ENCODE measurements at regions not wholly inside any gene's neighbourhood (a gene's known extent, or its start where the extent isn't known, plus 50 kb on each side); places are given as distances from the start of the nearest gene placed in this dataset.

- peak; percentile 20 for ATAC-seq
- FAIRE-seq = no peak
- intact Hi-C loops (cut with micrococcal nuclease; ENCODE audit: unreplicated experiment) = no loop called here
- ChIA-PET CTCF (ENCODE audit: low intra/inter-chr PET ratio, low total read pairs) (no interaction called here), POLR2A (interaction anchor here (1.7 kb wide), 1 partner anchor 8 kb away, joined by 5 read pairs; no protein-coding TSS in a partner anchor)
- no peaks in the 10 kb centered on the region for H4K20me1 ChIP-seq (ENCODE audit: insufficient read depth, low read length)
- BruUV-seq (replicated peaks) = no TSS peak
- 21% methylated on average over 1 of the region's 1 CpG for WGBS (ENCODE audit: low lambda C conversion rate)
- in situ Hi-C loops (cut with HindIII; ENCODE audit: extremely low pct_ligation_motif_present, low pct_unique_long_range_greater_than_20kb) = loop anchor here (25.0 kb wide), 1 partner anchor 581 kb away; no protein-coding TSS in a partner anchor
- no peak overlapping the region for H3K4me3 ChIP-seq (replicated peaks in 1 of 3; ENCODE audit: insufficient read depth in 1 of 3, low read depth in 2 of 3, low read length in 3 of 3)
- H3K27me3 ChIP-seq (ENCODE audit: control insufficient read depth in 1 of 2, insufficient read depth in 2 of 2, low read length in 2 of 2) = no peaks in the 10 kb centered on the region
- DNase-seq (ENCODE audit: low spot score) = no peak
- H3K9me3 ChIP-seq (ENCODE audit: low read length) = no peaks in the 10 kb centered on the region
- TF ChIP-seq ARHGAP35 (CRISPR knock-in tag; IDR thresholded peaks at IDR 0.05; ENCODE audit: borderline replicate concordance) = no peak
- peak; percentile 50; the same call in 1 of the 2 replicates for TF ChIP-seq RXRB (CRISPR knock-in tag; IDR thresholded peaks at IDR 0.05; ENCODE audit: borderline replicate concordance)
- peak; percentile 49 for TF ChIP-seq TEAD3 (CRISPR knock-in tag; optimal IDR thresholded peaks at IDR 0.05; ENCODE audit: borderline replicate concordance)
- peak; percentile 63 for TF ChIP-seq RARA (CRISPR knock-in tag; IDR thresholded peaks at IDR 0.05)
- TF ChIP-seq SALL1 (CRISPR knock-in tag; IDR thresholded peaks at IDR 0.05) = peak; percentile 29; the same call in 1 of the 2 replicates
- 0 out of 2 replicates have a peak, but pooled peaks have one; percentile 24 for TF ChIP-seq NR2F2 (IDR thresholded peaks at IDR 0.05; ENCODE audit: borderline replicate concordance, low read depth)
- TF ChIP-seq HNF4A (CRISPR knock-in tag; IDR thresholded peaks at IDR 0.05) = peak; percentile 28; the same call in 1 of the 2 replicates
- TF ChIP-seq TP53 (CRISPR knock-in tag; conservative IDR thresholded peaks at IDR 0.05) = no peak
- H3K9ac ChIP-seq (ENCODE audit: insufficient read depth, low read depth, low read length) = no peak overlapping the region
- H3K4me1 ChIP-seq (ENCODE audit: insufficient read depth, low read length) = peaks cover 44% of the 10 kb centered on the region
- no peaks in the 10 kb centered on the region for H3K79me2 ChIP-seq (ENCODE audit: insufficient read depth, low read length)
- no peak overlapping the region for H3K27ac ChIP-seq (ENCODE audit: extremely low read length, insufficient read depth, low read length)
- peak overlapping the region; percentile 24; the same call in 1 of the 2 replicates for H3K4me2 ChIP-seq (ENCODE audit: low read depth, low read length)
- H2AFZ ChIP-seq (ENCODE audit: low read length) = no peak overlapping the region
- H3K36me3 ChIP-seq (replicated peaks in 1 of 2; ENCODE audit: control insufficient read depth in 1 of 2, insufficient read depth in 2 of 2, low read length in 2 of 2) = no peaks in the 10 kb centered on the region
These were observed 141.9 kb downstream of the ZNF281 start for GRCh38 chr1:200267937-200268336.

GRCh38 chr1:200267458-200267857 is 142.4 kb downstream of the ZNF281 start:
- H3K27ac ChIP-seq (ENCODE audit: extremely low read length, insufficient read depth, low read length) = no peak overlapping the region
- H3K27me3 ChIP-seq (ENCODE audit: control insufficient read depth in 1 of 2, insufficient read depth in 2 of 2, low read length in 2 of 2) = no peaks in the 10 kb centered on the region
- H4K20me1 ChIP-seq (ENCODE audit: insufficient read depth, low read length) = no peaks in the 10 kb centered on the region
- in situ Hi-C loops (cut with HindIII; ENCODE audit: extremely low pct_ligation_motif_present, low pct_unique_long_range_greater_than_20kb) (loop anchor here (25.0 kb wide), 1 partner anchor 580 kb away; no protein-coding TSS in a partner anchor), intact Hi-C loops (cut with micrococcal nuclease; ENCODE audit: unreplicated experiment) (no loop called here)
- no peak overlapping the region for H3K4me3 ChIP-seq (replicated peaks in 1 of 3; ENCODE audit: insufficient read depth in 1 of 3, low read depth in 2 of 3, low read length in 3 of 3)
- FAIRE-seq (no peak), ATAC-seq (no peak), DNase-seq (ENCODE audit: low spot score) (no peak)
- POLR2A ChIA-PET = interaction anchor here (1.7 kb wide), 1 partner anchor 8 kb away, joined by 5 read pairs; no protein-coding TSS in a partner anchor
- BruUV-seq (replicated peaks) = no TSS peak
- CTCF ChIA-PET (ENCODE audit: low intra/inter-chr PET ratio, low total read pairs) = no interaction called here
- peaks cover 45% of the 10 kb centered on the region for H3K4me1 ChIP-seq (ENCODE audit: insufficient read depth, low read length)
- H3K36me3 ChIP-seq (replicated peaks in 1 of 2; ENCODE audit: control insufficient read depth in 1 of 2, insufficient read depth in 2 of 2, low read length in 2 of 2) = no peaks in the 10 kb centered on the region
- H3K4me2 ChIP-seq (ENCODE audit: low read depth, low read length) = peak overlapping the region; percentile 24; the same call in 1 of the 2 replicates
- no peaks in the 10 kb centered on the region for H3K9me3 ChIP-seq (ENCODE audit: low read length)
- no peak overlapping the region for H2AFZ ChIP-seq (ENCODE audit: low read length)
- H3K9ac ChIP-seq (ENCODE audit: insufficient read depth, low read depth, low read length) = no peak overlapping the region
- WGBS (ENCODE audit: low lambda C conversion rate) = 52% methylated on average over 4 of the region's 4 CpGs
- H3K79me2 ChIP-seq (ENCODE audit: insufficient read depth, low read length) = no peaks in the 10 kb centered on the region
- TF ChIP-seq THRA (CRISPR knock-in tag; IDR thresholded peaks at IDR 0.05; ENCODE audit: borderline replicate concordance) (no peak), CEBPG (CRISPR knock-in tag; IDR thresholded peaks at IDR 0.05) (peak; percentile 40; the same call in 1 of the 2 replicates), ZNF263 (CRISPR knock-in tag; IDR thresholded peaks at IDR 0.05) (no peak), JDP2 (CRISPR knock-in tag; IDR thresholded peaks at IDR 0.05; ENCODE audit: borderline replicate concordance) (no peak), RAD21 (CRISPR knock-in tag; IDR thresholded peaks at IDR 0.05) (no peak), ZNF230 (CRISPR knock-in tag; IDR thresholded peaks at IDR 0.05) (no peak), ZNF143 (CRISPR knock-in tag; IDR thresholded peaks at IDR 0.05) (no peak), ZEB1 (IDR thresholded peaks at IDR 0.05; ENCODE audit: insufficient replicate concordance, low read depth) (no peak), ZBTB10 (CRISPR knock-in tag; IDR thresholded peaks at IDR 0.05; ENCODE audit: borderline replicate concordance) (no peak)

All from HepG2 (cell line).